IMR-90 (cell line): ENCODE measurements at regions not wholly inside any gene's neighbourhood (a gene's known extent, or its start where the extent isn't known, plus 50 kb on each side); places are given as distances from the start of the nearest gene placed in this dataset.

Source experiments
- ATAC-seq: fragments of 200-7000 bp; cut with Tn5 transposase; 2 replicates; pipeline ENCODE4 v1.9.1; 2020; ENCODE audit warnings: low read depth, mild to moderate bottlenecking, moderate library complexity
- BruUV-seq: library from RNA; stranded (reverse); fragments of 400-500 nt; replicated peaks from 2 replicates; lab custom pipeline; 2021; lab: Mats Ljungman, UMichigan
- CTCF ChIA-PET: fragments of 300-600 bp; formaldehyde crosslinking; extraction: SDS; loops from one replicate; lab custom pipeline; 2021; ENCODE audit warnings: antibody characterized with exemption; lab: Yijun Ruan, JAX
- POLR2A ChIA-PET: fragments of 300-600 bp; sonication (Branson Sonifier 250); formaldehyde crosslinking; loops from one replicate; lab custom pipeline; 2022; ENCODE audit warnings: antibody characterized with exemption; ENCODE audit not compliant: unreplicated experiment; lab: Charles Lee
- DNase-seq: peaks from one replicate; pipeline ENCODE4 v3.0.0; 2013
- H2AFZ ChIP-seq: replicated peaks from 2 replicates; pipeline ENCODE3; 2013; ENCODE audit warnings: low read length, mild to moderate bottlenecking; ENCODE audit not compliant: poor library complexity
- H2AK5ac ChIP-seq: 2 replicates; pipeline ENCODE4 v1.6.1; 2013; ENCODE audit warnings: low read depth, low read length, inconsistent platforms
- H2AK9ac ChIP-seq: replicated peaks from 2 replicates; pipeline ENCODE3; 2013; ENCODE audit warnings: mild to moderate bottlenecking, low read depth, low read length, moderate library complexity; ENCODE audit not compliant: poor library complexity
- H2BK120ac ChIP-seq: 2 replicates; pipeline ENCODE4 v1.6.1; 2013; ENCODE audit warnings: low read depth, low read length, inconsistent platforms
- H2BK15ac ChIP-seq: 3 replicates; pipeline ENCODE4 v1.6.1; 2013; ENCODE audit warnings: low read depth, low read length, inconsistent platforms
- H2BK20ac ChIP-seq: 2 replicates; pipeline ENCODE4 v1.6.1; 2013; ENCODE audit warnings: low read depth, mild to moderate bottlenecking, inconsistent platforms, low read length, moderate library complexity
- H2BK5ac ChIP-seq: 2 replicates; pipeline ENCODE4 v1.6.1; 2013; ENCODE audit warnings: mild to moderate bottlenecking, low read depth, low read length, inconsistent platforms; ENCODE audit not compliant: poor library complexity, severe bottlenecking
- H3K14ac ChIP-seq: replicated peaks from 2 replicates; pipeline ENCODE4 v1.6.1; 2013; ENCODE audit warnings: low read depth, low read length, inconsistent platforms
- H3K18ac ChIP-seq: 2 replicates; pipeline ENCODE4 v1.6.1; 2013; ENCODE audit warnings: low read depth, low read length, control low read depth
- H3K23ac ChIP-seq: 2 replicates; pipeline ENCODE4 v1.6.1; 2013; ENCODE audit warnings: low read depth, low read length, inconsistent platforms
- H3K27ac ChIP-seq: 2 replicates; pipeline ENCODE4 v1.5.1; 2013; ENCODE audit warnings: mild to moderate bottlenecking, control low read depth, low read length; ENCODE audit not compliant: insufficient read depth
- H3K27me3 ChIP-seq: 2 replicates; pipeline ENCODE4 v1.6.1; 2013; ENCODE audit warnings: low read length; ENCODE audit not compliant: control insufficient read depth, insufficient read depth
- H3K36me3 ChIP-seq: 2 replicates; pipeline ENCODE4 v1.6.1; 2013; ENCODE audit warnings: low read length, mixed read lengths; ENCODE audit not compliant: control insufficient read depth, insufficient read depth
- H3K4ac ChIP-seq: 2 replicates; pipeline ENCODE4 v1.6.1; 2013; ENCODE audit warnings: low read depth, low read length, inconsistent platforms
- H3K4me1 ChIP-seq: 2 replicates; pipeline ENCODE4 v1.6.1; 2013; ENCODE audit warnings: low read length, mixed read lengths; ENCODE audit not compliant: control insufficient read depth, insufficient read depth
- H3K4me2 ChIP-seq: 2 replicates; pipeline ENCODE4 v1.6.1; 2013; ENCODE audit warnings: low read depth, mild to moderate bottlenecking, control low read depth, low read length, moderate library complexity
- H3K4me3 ChIP-seq: 2 replicates; pipeline ENCODE4 v1.5.1; 2013; ENCODE audit warnings: low read depth, mild to moderate bottlenecking, control low read depth, low read length, moderate library complexity; ENCODE audit not compliant: insufficient read depth
- H3K56ac ChIP-seq: 2 replicates; pipeline ENCODE4 v1.6.1; 2013; ENCODE audit warnings: low read length, inconsistent platforms; ENCODE audit not compliant: insufficient read depth; ENCODE audit errors: extremely low read depth
- H3K79me1 ChIP-seq, 2 experiments: 2 replicates each; pipeline ENCODE4 v1.6.1; 2013; ENCODE audit warnings: low read length in 2 of 2, inconsistent platforms in 1 of 2, low read depth in 1 of 2
- H3K9ac ChIP-seq: 2 replicates; pipeline ENCODE4 v1.6.1; 2013; ENCODE audit warnings: low read depth, low read length, control low read depth
- H3K9me1 ChIP-seq: 2 replicates; pipeline ENCODE4 v1.6.1; 2013; ENCODE audit warnings: low read length, inconsistent platforms; ENCODE audit not compliant: insufficient read depth
- H3K9me3 ChIP-seq: 2 replicates; pipeline ENCODE4 v1.6.1; 2013; ENCODE audit warnings: low read length; ENCODE audit not compliant: control insufficient read depth, insufficient read depth
- H4K20me1 ChIP-seq: 2 replicates; pipeline ENCODE4 v1.6.1; 2013; ENCODE audit warnings: low read length, inconsistent platforms; ENCODE audit not compliant: insufficient read depth
- H4K5ac ChIP-seq: 2 replicates; pipeline ENCODE4 v1.6.1; 2013; ENCODE audit warnings: mild to moderate bottlenecking, low read depth, low read length, control low read depth
- H4K8ac ChIP-seq, 2 experiments: 2 replicates each; pipeline ENCODE4 v1.6.1; 2013; ENCODE audit warnings: low read depth in 2 of 2, low read length in 2 of 2, control low read depth in 1 of 2, inconsistent platforms in 1 of 2
- H4K91ac ChIP-seq: 2 replicates; pipeline ENCODE4 v1.6.1; 2013; ENCODE audit warnings: low read depth, low read length, inconsistent platforms; ENCODE audit not compliant: insufficient read depth
- BHLHE40 ChIP-seq: fragments of 150-350 bp; IDR thresholded peaks from 2 replicates; pipeline ENCODE4 v1.6.1; 2016; ENCODE audit warnings: mild to moderate bottlenecking, low read depth, low read length
- CHD1 ChIP-seq: IDR thresholded peaks from 2 replicates; pipeline ENCODE4 v1.6.1; 2012; ENCODE audit warnings: low read depth, low read length, improper control_type of control experiment
- CTCF ChIP-seq: conservative IDR thresholded peaks from 2 replicates; pipeline ENCODE4 v1.5.1; 2012; ENCODE audit warnings: mild to moderate bottlenecking, low read depth, low read length, improper control_type of control experiment
- ELK1 ChIP-seq: fragments of 150-350 bp; IDR thresholded peaks from 2 replicates; pipeline ENCODE4 v1.6.1; 2016; ENCODE audit warnings: low read depth, mild to moderate bottlenecking, low read length, moderate library complexity, borderline replicate concordance
- FOS ChIP-seq: fragments of 150-350 bp; IDR thresholded peaks from 2 replicates; pipeline ENCODE4 v1.6.1; 2016; ENCODE audit warnings: low read depth, low read length
- MAFK ChIP-seq: IDR thresholded peaks from 2 replicates; pipeline ENCODE4 v1.6.1; 2012; ENCODE audit warnings: low read depth, low read length, improper control_type of control experiment
- MAZ ChIP-seq: IDR thresholded peaks from 2 replicates; pipeline ENCODE4 v1.6.1; 2012; ENCODE audit warnings: low read depth, mild to moderate bottlenecking, low read length, improper control_type of control experiment, moderate library complexity, borderline replicate concordance
- MXI1 ChIP-seq: IDR thresholded peaks from 2 replicates; pipeline ENCODE4 v1.6.1; 2012; ENCODE audit warnings: low read depth, mild to moderate bottlenecking, low read length, moderate library complexity, borderline replicate concordance
- NFE2L2 ChIP-seq: fragments of 150-350 bp; IDR thresholded peaks from 2 replicates; pipeline ENCODE4 v1.6.1; 2016; ENCODE audit warnings: low read depth, mild to moderate bottlenecking, low read length
- POLR2A ChIP-seq: IDR thresholded peaks from 2 replicates; pipeline ENCODE4 v1.6.1; 2012; ENCODE audit warnings: mild to moderate bottlenecking, low read depth, low read length
- RAD21 ChIP-seq: IDR thresholded peaks from 2 replicates; pipeline ENCODE4 v1.6.1; 2012; ENCODE audit warnings: low read length, improper control_type of control experiment
- USF2 ChIP-seq: fragments of 150-350 bp; IDR thresholded peaks from 2 replicates; pipeline ENCODE4 v1.6.1; 2017; ENCODE audit warnings: mild to moderate bottlenecking, antibody characterized with exemption, low read length, low read depth
- WGBS, 2 experiments: methylation state at CpG; one replicate each; pipeline versions ENCODE4 v1.1.5 to v1.1.7; 2013; ENCODE audit warnings: missing lambda C conversion rate in 2 of 2; ENCODE audit not compliant: insufficient read length in 1 of 2; ENCODE audit errors: extremely low coverage in 2 of 2; 5-methylcytosine and 5-hydroxymethylcytosine counted together
- dilution Hi-C: fragments of 300-500 bp; cut with HindIII; formaldehyde crosslinking; loops from one replicate; pipeline ENCODE4 v1.14.3; 2018; ENCODE audit warnings: low sequenced_read_pairs; ENCODE audit not compliant: unreplicated experiment
- in situ Hi-C: fragments of 300-500 bp; cut with MboI; formaldehyde crosslinking; loops from 3 replicates; pipeline ENCODE4 v1.14.3; 2019; ENCODE audit warnings: low sequenced_read_pairs, inconsistent platforms, mixed read lengths
- intact Hi-C: fragments of 100-400 bp; cut with micrococcal nuclease; formaldehyde crosslinking; loops from 2 replicates; pipeline ENCODE4 v1.10.0; 2022

DNA sequence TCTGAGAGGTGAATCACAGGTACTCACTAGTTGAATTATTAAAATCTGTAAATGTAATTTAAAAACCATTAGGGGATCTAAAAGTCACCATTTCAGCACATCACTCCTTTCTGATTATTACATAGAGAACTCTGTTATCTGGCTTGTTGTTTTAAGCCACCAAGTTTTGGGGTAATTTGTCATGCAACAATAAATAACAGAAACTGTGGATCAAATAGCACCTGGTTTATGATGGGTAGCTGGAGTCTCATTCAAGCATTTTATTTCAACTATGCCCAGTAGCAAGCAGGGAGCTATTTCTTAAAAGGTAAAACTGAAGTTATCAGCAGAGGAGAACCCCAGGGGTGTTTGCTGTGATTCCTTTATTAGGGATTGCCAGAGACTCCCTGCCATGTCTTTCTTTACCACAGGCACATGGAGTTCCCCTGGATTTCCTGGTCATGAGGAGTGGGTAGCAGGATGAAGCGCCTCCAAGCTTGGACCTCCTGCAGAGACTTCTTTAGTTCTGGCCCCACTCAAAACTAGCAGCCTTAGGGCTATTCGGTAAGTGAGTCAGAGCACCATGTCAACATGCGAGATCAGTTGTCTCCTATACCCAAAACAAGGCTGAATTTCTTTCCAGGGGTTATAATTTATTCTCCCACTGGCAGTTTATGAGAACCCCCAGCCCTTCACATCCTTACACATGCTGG, 179.2 kb downstream of the GIPC2 start:
- Histone ChIP-seq H2BK5ac (no peak overlapping the region), H3K79me1 (no peaks in the 10 kb centered on the region), H2AFZ (no peak overlapping the region), H3K4me1 (peaks cover 8% of the 10 kb centered on the region), H3K56ac (no peak overlapping the region), H4K5ac (no peak overlapping the region), H3K9ac (no peak overlapping the region), H3K36me3 (no peaks in the 10 kb centered on the region), H3K18ac (no peak overlapping the region), H2AK9ac (no peak overlapping the region), H2BK120ac (no peak overlapping the region), H3K27ac (no peak overlapping the region), H3K4ac (no peak overlapping the region), H3K14ac (no peak overlapping the region), H4K8ac (no peak overlapping the region), H2BK20ac (no peak overlapping the region), H3K23ac (no peak overlapping the region), H3K27me3 (no peaks in the 10 kb centered on the region), H3K9me3 (peaks cover 3% of the 10 kb centered on the region), H3K9me1 (0 out of 2 replicates have a peak, but pooled peaks cover 2% of the 10 kb centered on the region), H3K4me3 (no peak overlapping the region), H4K20me1 (no peaks in the 10 kb centered on the region), H3K4me2 (no peak overlapping the region), H2BK15ac (no peak overlapping the region), H2AK5ac (no peak overlapping the region), H4K91ac (no peak overlapping the region)
- DNase-seq (peak; percentile 24), ATAC-seq (no peak)
- intact Hi-C loops: loop anchor here (10.0 kb wide), 1 partner anchor 130 kb away; no protein-coding TSS in a partner anchor
- ChIA-PET POLR2A (no interaction called here), CTCF (no interaction called here)
- dilution Hi-C loops: no loop called here
- no CpG with 5 or more reads among the region's 3 CpGs for WGBS, 2 experiments
- no TSS peak for BruUV-seq
- TF ChIP-seq FOS: no peak
- no peak for TF ChIP-seq RAD21
- TF ChIP-seq POLR2A: no peak
- no peak for TF ChIP-seq MAZ
- TF ChIP-seq MXI1: no peak
- no peak for TF ChIP-seq NFE2L2
- TF ChIP-seq CTCF: no peak
- TF ChIP-seq MAFK: no peak
- no peak for TF ChIP-seq ELK1
- no peak for TF ChIP-seq CHD1
- no peak for TF ChIP-seq BHLHE40
- TF ChIP-seq USF2: no peak
- in situ Hi-C loops: no loop called here
